ENCODE measurements at regions not wholly inside any gene's neighbourhood (a gene's known extent, or its start where the extent isn't known, plus 50 kb on each side); places are given as distances from the start of the nearest gene placed in this dataset.

- TF ChIP-seq, protein P1, sequence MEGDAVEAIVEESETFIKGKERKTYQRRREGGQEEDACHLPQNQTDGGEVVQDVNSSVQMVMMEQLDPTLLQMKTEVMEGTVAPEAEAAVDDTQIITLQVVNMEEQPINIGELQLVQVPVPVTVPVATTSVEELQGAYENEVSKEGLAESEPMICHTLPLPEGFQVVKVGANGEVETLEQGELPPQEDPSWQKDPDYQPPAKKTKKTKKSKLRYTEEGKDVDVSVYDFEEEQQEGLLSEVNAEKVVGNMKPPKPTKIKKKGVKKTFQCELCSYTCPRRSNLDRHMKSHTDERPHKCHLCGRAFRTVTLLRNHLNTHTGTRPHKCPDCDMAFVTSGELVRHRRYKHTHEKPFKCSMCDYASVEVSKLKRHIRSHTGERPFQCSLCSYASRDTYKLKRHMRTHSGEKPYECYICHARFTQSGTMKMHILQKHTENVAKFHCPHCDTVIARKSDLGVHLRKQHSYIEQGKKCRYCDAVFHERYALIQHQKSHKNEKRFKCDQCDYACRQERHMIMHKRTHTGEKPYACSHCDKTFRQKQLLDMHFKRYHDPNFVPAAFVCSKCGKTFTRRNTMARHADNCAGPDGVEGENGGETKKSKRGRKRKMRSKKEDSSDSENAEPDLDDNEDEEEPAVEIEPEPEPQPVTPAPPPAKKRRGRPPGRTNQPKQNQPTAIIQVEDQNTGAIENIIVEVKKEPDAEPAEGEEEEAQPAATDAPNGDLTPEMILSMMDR (IDR thresholded peaks at IDR 0.05; ENCODE audit: insufficient read depth, low read length), result no peak
- no peak for TF ChIP-seq REST (IDR thresholded peaks at IDR 0.05; ENCODE audit: insufficient replicate concordance, low read depth)
- TF ChIP-seq POLR2AphosphoS5 (IDR thresholded peaks at IDR 0.05; ENCODE audit: low read depth), result no peak
- TF ChIP-seq GABPA (IDR thresholded peaks at IDR 0.05; ENCODE audit: low read depth), result no peak
Measured at GRCh38 chr12:111143271-111143670, 222.9 kb upstream of the MYL2 start.

Data from HL-60 (cell line).